ENCODE measurements at regions not wholly inside any gene's neighbourhood (a gene's known extent, or its start where the extent isn't known, plus 50 kb on each side); places are given as distances from the start of the nearest gene placed in this dataset.

- TF ChIP-seq CTCF (IDR thresholded peaks at IDR 0.05), result no peak
- TF ChIP-seq POLR2A (IDR thresholded peaks at IDR 0.05), result no peak
Measured at GRCh38 chr9:135296735-135297455, 182.7 kb upstream of the PPP1R26 start.
